ENCODE measurements at regions not wholly inside any gene's neighbourhood (a gene's known extent, or its start where the extent isn't known, plus 50 kb on each side); places are given as distances from the start of the nearest gene placed in this dataset.
"Not testable (repeated sequence)": the region's sequence is repeated elsewhere in the genome, so short reads cannot be mapped to it uniquely, and the experiment has no call there.

- no peak overlapping the region for H3K4me3 ChIP-seq (ENCODE audit: low read depth, low read length)
- no peak for DNase-seq (ENCODE audit: low read depth)
- TF ChIP-seq CTCF (IDR thresholded peaks at IDR 0.05; ENCODE audit: insufficient read depth, low read depth, low read length) = no peak
Observed at GRCh38 chr6:137545073-137545472, 50.9 kb upstream of the OLIG3 start.

- DNase-seq (ENCODE audit: low read depth) = no peak
- TF ChIP-seq CTCF (IDR thresholded peaks at IDR 0.05; ENCODE audit: insufficient read depth, low read depth, low read length) = no peak
Observed at GRCh38 chr6:137547186-137547585, 53.0 kb upstream of the OLIG3 start.

GRCh38 chr6:137547601-137548000 is 53.4 kb upstream of the OLIG3 start:
- H3K4me3 ChIP-seq (ENCODE audit: low read depth, low read length) = no peak overlapping the region
- DNase-seq (ENCODE audit: low read depth) = no peak
- no peak for TF ChIP-seq CTCF (IDR thresholded peaks at IDR 0.05; ENCODE audit: insufficient read depth, low read depth, low read length)

More at GRCh38 chr6:137547186-137547585, 53.0 kb upstream of the OLIG3 start:
- no peak overlapping the region for H3K4me3 ChIP-seq (ENCODE audit: low read depth, low read length)

GRCh38 chr6:137549106-137549505 is 54.9 kb upstream of the OLIG3 start:
- no peak overlapping the region for H3K4me3 ChIP-seq (ENCODE audit: low read depth, low read length)
- TF ChIP-seq CTCF (IDR thresholded peaks at IDR 0.05; ENCODE audit: insufficient read depth, low read depth, low read length) = no peak
- no peak for DNase-seq (ENCODE audit: low read depth)

GRCh38 chr6:137550535-137550934 is 56.3 kb upstream of the OLIG3 start:
- DNase-seq (ENCODE audit: low read depth) = no peak
- no peak overlapping the region for H3K4me3 ChIP-seq (ENCODE audit: low read depth, low read length)
- no peak for TF ChIP-seq CTCF (IDR thresholded peaks at IDR 0.05; ENCODE audit: insufficient read depth, low read depth, low read length)

- no peak overlapping the region for H3K4me3 ChIP-seq (ENCODE audit: low read depth, low read length)
- DNase-seq (ENCODE audit: low read depth) = no peak
- no peak for TF ChIP-seq CTCF (IDR thresholded peaks at IDR 0.05; ENCODE audit: insufficient read depth, low read depth, low read length)
Observed at GRCh38 chr6:137552146-137552545, 58.0 kb upstream of the OLIG3 start.

- H3K4me3 ChIP-seq (ENCODE audit: low read depth, low read length) = no peak overlapping the region
- no peak for DNase-seq (ENCODE audit: low read depth)
- TF ChIP-seq CTCF (IDR thresholded peaks at IDR 0.05; ENCODE audit: insufficient read depth, low read depth, low read length) = no peak
Observed at GRCh38 chr6:137552809-137553208, 58.6 kb upstream of the OLIG3 start.

- H3K4me3 ChIP-seq (ENCODE audit: low read depth, low read length); DNase-seq (ENCODE audit: low read depth): not testable (repeated sequence)
Observed at GRCh38 chr6:137559521-137560183, 65.5 kb upstream of the OLIG3 start.
